GM19043 (cell line): ENCODE measurements at regions not wholly inside any gene's neighbourhood (a gene's known extent, or its start where the extent isn't known, plus 50 kb on each side); places are given as distances from the start of the nearest gene placed in this dataset.
"Not testable (repeated sequence)": the region's sequence is repeated elsewhere in the genome, so short reads cannot be mapped to it uniquely, and the experiment has no call there.

Experiments used
- ATAC-seq: cut with Tn5 transposase; IDR thresholded peaks from one replicate; pipeline ENCODE4 v1.9.1; 2021; ENCODE audit warnings: low read depth; ENCODE audit not compliant: unreplicated experiment

DNA sequence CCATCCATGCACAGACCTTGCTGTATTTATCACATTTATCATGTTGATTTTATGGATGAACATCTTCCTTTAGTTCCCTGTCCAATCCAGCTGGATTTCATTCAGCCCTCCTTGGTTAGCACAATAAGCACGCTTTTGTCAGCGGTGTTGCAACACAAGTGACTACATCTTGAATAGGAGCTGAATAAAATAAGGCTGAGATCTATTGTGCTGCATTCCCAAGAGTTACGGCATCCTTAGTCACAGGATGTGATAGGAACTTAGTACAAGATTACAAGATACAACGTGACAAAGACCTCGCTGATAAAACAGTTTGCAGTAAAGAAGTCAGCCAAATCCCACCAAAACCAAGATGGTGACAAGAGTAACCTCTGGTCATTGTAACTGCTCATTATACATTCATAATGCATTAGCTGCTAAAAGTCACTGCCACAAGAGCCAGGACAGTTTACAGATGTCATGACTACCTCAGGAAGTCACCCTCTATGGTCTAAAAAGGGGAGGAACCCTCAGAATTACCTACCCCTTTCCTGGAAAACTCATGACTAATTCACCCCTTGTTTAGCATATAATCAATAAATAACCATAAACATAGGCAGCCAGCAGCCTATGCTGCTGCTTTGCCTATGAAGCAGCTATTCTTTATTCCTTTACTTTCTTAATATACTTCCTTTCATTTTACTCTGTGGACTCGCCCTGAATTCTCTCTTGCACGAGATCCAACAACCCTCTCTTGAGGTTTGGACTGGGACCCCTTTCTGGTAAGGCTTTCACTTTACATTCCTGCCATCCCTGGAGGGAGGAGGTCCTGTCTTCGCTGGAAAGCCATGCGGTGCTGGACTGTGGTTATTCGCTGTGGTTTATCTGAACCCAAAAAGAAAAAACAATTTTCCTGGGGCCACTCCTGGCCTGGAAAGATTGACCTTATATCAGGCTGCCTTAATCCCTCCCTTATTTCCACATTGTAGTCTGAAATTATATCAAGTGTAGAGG is 522.6 kb upstream of the AMELY start:
- no peak for ATAC-seq

DNA sequence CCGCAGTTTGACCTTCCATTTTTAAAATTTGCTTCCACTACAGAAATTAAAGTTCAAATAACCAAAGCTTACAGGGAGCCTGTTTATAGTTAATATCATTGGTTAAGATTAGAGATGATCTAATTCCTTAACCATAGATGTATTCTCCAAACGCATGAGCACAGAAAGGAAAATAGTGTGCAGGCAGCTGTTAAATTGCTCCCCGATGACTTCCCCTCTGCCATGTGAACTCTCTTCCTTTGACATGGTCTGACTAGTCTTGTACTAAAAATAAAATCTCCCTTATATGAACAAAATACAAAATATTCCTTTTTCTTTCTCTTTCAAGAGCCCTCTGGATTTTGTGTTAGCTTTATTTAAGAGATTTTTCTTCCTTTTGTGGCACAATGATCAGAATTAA is 507.6 kb upstream of the AMELY start:
- ATAC-seq: no peak

DNA sequence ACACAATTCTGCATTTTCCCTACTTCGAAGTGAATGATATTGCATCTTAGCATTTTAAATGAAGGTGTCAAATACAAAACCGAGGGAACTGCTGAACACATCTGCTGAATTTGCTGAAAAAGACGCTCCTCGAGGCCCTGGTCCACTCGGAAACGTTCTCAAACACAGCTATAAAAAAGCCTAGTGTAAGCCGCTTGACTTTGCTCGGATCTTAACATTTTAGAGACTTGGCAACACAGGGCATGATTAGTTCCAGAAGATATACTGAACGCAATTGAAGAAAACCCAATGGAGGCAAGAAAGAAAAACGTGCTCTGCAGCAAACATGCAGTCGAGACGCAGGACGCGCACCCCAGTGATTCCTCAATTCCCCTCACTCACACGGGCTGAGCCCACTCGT is 506.4 kb upstream of the AMELY start:
- no peak for ATAC-seq

DNA sequence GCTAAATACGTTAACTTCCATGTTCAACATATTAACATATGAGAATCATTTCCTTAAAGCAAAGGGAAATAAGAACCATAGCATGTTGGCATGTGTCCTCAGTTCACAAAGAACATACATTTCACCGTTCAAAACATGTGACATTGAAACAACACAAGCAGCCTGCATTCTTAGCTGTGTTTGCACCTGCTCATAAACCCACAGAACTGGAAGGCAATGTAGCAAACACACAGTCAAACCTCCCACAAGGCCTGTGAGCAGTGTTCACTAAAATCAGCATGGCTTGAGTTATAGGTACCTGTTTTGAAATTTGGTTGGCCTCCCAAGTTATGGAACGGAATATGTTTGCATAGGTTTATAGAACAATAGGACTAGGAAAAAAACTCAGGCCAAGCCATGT is 504.9 kb upstream of the AMELY start:
- ATAC-seq: no peak

DNA sequence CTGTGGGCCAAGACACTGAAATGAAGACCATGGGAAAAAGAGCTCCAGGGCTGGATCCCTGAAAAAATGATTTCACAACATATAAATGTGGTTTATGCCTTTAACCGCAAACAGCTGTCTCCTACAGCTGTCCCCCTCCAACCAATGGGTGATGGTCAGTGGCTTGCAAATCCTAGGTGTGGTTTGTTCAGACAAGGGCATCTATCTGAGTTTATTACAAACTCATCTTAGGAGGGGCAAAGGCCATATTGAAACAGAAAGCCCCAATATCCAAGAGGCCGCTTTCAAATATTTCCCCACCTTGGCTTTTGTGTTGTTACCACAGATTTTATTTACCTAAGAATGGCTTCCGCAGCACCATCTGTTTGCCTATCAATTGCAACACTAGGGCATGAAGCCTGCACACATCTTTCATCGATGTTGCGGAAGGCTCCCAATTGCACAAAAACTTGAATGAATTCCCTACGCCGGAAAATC is 503.6 kb upstream of the AMELY start:
- no peak for ATAC-seq

DNA sequence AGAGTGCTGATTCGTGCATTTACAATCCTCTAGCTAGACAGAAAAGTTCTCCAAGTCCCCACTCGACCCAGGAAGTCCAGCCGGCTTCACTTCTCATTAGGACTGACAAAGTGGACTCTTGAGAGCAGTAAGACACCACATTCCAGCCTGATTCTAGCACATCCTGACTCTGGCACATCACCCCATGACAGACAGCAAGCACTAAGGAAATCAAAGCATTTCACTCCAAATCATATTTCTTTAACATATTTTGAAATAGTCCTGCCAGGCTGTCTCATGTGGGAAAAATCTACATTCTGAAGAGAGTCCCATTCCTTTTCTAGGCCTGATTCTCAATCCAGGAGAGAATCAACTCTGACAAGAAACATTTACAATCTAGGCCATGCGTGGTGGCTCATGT is 478.5 kb upstream of the AMELY start:
- no peak for ATAC-seq

DNA sequence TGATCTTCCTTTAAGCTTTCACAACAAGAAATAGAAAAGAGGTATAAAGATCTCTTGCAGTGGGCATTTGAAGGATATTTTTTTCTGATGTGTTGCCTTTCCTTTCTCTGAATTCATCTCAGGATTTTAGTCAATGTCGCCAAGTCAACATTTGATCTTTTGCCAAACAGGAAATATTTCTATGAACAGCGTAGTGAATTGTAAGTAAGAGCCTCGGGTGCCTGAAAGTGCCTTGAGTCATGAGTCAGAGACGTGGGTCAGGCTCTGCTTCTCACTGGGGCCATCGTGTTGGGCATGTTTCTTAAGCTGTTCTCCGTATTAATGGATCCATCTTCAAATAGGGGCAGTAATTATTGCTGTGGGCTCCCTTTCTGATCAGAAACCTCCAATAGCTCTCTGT is 471.4 kb upstream of the AMELY start:
- ATAC-seq: no peak

DNA sequence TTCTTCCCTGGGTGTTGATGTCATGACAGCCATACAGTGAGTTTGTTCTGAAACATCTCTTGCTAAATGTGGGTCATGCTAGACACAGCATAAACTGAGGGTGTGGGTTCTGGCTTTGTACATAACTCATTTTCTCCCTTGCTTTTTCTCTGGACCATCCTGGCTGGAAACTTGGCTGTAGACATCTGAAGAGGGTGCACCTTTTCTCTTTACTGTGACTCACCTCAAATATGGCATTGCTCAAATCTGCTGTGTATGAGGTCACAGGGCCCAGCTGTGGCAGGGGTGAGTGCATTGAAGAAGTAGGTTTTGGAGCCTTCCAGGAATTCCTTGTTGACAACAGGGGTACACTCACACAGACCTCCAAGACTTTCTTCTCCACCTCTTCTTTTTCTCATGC is 465.5 kb upstream of the AMELY start:
- no peak for ATAC-seq

DNA sequence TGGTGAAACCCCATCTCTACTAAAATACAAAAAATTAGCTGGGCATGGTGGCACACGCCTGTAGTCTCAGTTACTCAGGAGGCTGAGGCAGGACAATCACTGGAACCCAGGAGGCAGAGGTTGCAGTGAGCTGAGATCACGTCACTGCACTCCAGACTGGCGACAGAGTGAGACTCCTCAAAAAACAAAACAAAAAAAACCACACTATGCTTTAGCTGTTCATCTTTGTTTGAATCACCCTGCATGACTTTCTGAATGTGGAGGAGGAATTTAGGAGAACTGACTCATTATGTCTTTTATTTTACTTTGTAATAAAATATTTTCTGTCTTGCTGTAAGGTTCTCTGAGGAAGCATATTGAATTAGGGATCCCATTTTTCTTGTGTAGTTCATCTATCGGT is 462.9 kb upstream of the AMELY start:
- not testable (repeated sequence) for ATAC-seq

DNA sequence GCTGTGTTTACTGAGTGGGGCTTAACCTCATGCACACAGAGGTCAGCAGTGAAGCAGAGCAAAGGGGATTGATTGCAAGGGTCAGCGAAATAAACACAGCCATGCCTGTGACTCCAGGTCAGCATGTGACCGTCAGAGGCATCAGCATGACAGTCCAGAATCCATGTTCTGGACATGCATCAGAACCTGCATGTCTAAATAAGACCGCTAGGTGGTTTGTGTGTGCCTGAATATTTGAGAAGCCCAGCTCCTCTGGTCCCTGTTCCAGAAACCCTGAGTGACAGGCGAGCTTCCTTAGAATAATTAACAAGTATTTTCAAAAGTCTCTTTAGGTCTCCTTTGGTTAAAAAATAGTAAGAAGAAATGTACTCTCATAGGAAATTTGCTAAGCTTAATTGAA is 460.4 kb upstream of the AMELY start:
- ATAC-seq: not testable (repeated sequence)

DNA sequence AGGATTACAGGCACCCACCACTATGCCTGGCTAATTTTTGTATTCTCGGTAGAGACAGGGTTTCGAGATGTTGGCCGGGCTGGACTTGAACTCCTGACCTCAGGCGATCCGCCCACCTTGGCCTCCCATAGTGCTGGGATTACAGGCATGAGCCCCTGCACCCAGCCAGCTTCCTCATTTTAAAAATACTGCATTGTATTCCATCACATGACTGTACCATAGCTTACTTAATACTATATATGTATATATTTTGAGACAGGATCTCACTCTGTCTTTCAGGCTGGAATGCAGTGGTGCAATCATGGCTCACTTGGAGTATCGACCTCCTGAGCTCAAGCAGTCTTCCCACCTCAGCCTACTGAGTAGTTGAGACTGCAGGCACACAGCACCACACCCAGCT is 459.5 kb upstream of the AMELY start:
- ATAC-seq: not testable (repeated sequence)

DNA sequence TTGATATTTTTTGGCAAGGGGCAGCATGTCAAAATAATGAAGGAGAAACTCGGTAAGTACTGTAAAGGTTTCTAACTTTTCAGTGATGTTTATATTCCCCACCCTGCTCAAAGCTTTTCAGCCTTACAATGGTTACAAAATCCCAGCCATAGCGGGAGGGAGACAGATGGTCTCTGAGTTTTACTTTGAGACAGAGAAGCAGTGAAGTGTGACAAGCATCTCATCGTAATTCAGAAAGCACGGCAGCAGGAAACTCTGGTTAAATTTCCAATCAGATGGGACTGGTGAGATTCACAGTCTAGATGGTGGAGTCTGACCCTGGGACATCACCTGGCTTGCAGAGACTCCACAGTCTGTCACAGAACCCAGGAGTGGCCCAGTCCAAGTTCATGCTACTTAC is 448.0 kb upstream of the AMELY start:
- no peak for ATAC-seq

DNA sequence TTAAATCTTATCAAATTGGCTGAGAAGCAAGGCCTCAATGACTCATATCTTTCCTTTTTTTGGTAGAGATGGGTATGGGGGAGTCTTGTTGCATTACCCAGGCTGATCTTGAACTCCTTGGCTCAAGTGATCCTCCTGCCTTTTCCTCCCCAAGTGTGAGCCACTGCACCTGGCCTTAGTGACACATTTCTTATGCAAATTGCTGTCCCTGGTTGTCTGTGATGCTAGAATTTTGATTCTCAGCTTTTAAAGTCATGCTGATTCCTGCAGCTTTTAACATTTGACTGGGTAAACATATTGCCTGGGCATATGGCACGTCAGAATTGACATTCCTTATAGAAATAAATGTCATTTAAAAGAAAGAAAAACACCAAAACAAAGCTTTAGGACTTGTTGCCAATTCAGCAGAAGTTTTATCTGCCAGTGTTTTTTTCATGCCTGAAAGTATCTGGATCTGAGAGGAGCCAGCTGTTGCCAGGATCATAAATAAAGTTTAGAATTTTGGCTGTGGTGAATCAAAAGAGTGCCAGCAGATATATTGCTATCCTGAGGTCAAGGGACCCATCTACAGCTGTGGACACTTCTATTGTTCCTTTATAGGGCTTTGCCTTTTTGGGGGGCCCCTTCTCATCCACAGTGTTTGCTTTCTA is 446.7 kb upstream of the AMELY start:
- no peak for ATAC-seq

DNA sequence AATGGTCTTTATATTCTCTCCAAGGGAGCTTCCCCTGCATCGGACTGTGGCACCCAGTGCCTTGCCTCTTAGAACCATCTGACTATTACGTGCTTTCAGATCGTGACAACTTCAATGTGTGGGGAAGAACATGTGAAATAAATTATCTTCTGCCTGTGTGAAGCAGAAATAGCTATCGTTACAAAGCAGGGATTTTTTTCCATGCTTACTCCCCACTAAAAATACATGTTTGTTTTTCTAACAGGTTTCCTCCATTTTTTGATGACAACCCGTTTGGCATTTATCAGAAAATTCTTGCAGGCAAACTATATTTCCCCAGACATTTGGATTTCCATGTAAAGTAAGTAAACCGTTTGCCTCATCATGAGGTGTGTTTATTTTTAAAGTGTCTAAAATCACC is 444.3 kb upstream of the AMELY start:
- not testable (repeated sequence) for ATAC-seq

DNA sequence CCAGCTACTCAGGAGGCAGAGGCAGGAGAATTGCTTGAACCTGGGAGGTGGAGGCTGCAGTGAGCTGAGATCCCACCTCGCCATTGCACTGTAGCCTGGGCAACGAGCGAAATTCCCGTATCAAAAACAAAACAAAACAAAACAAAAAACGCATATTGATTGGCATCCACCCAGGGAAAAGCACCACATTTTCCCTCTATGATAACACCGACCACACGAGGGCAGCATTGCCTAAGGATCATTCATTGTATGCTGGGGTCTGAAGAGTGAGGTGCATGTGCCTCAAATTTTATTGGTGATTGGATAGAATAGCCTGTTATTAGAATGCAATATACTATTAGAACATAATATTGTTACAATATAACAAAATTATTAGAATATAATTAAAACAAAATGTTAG is 433.1 kb upstream of the AMELY start:
- ATAC-seq: no peak

DNA sequence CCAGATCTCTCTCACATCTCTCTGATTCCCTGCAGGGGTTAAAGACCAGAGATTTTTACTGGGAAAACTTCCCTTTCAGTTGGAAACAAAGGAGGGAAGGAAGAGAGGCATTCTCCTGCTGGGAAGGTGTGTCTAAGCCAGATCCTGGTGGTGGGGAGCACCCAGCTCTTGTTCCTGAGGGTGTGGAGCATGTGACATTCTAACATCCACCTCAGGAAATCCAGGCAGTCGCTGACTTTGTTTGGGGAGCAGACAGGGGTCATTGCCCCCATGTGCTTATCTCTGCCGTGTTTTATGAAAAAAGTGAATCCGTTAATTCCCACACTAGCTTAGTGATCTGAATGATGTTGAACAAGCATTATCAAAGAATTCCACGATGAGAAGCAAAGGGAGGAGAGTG is 431.7 kb upstream of the AMELY start:
- no peak for ATAC-seq

DNA sequence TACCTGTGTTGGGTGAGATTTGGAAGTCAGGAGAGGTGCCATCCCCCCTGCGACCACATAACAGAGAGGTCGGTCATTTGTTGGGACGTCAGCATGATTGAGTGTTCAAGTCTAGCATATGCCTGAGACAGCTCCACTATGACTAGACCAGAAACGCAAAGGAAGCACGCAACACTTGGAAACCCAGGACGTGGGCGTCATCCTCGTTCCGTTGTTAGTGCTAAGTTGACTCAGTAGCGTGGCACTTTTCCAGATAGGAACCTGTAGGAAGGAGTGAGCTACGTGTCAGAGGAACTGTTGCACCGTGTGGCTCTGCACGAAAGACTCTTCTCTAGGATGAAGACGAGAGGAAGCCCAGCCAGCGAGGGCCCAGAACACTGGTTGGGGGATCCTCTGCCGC is 431.2 kb upstream of the AMELY start:
- ATAC-seq: not testable (repeated sequence)

DNA sequence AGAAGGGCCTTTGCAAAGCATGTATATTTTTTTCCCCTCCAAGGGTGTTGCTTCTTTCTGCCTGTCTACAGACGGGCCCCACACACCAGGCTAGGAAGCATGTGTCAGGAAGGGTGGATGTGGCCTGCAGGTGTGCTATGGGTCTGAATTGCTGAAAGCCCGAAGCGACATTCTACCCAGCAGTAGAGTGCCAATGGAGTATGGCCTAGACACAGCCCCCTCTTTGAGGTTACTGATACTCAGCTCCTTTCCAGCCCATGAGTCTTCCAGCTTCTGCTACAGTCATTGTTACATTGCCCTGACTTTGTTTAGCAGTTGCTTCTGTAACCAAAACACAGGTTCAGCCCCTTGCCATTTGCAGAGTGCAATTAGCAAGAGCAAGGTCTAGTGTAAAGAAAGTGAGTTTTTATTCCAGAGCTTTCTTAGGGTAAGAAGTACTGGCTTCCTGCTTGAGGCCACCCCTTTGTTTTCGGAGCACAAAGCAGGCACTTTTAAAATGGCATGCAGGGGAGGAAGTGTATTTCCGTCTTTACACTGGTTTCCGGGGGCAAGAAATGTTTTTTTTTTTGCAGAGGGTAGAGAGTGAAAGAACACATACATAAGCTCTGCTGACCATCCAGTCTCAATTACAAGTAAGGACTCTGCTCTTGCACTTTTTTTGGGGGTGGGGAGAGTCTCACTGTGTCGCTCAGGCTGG is 428.0 kb upstream of the AMELY start:
- no peak for ATAC-seq

DNA sequence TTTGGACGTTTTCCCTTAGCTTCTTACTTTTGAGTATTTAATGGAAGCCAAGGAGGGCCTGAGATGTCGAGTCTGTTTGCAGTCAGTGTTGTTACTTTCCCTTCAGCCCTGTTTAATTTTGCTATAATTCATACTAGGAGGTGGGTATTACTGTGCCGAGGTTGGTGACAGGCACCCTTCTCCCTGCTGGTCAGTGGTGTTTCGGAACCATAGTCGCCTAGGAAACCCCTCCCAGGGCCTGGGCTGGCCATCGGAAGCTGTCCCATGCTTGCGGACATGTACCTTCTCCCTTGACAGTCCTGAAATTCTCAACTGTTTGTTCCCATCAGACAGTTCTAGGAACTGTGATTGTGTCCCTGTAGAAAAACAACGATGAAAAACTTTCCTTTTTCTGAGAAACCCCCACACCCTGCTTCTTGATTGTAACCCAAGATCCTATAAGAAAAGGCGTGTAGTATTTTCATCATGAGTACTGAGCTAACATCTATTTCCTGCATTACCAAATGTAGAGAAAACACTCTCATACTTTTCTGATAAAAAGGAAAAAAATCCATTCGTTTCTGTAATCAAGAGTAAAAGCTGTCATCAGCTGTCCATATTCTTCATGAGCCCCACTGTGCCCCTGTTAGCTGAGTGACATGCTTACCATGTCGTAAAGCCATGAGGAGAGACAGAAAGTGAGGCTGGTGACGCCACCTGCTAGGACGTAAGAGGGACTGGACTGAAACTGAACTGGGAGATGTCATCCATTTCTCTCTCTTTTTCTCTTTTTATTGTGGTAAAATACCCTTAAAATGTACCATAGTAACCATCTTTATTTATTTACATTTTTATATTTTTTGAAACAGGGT is 424.7 kb upstream of the AMELY start:
- no peak for ATAC-seq

DNA sequence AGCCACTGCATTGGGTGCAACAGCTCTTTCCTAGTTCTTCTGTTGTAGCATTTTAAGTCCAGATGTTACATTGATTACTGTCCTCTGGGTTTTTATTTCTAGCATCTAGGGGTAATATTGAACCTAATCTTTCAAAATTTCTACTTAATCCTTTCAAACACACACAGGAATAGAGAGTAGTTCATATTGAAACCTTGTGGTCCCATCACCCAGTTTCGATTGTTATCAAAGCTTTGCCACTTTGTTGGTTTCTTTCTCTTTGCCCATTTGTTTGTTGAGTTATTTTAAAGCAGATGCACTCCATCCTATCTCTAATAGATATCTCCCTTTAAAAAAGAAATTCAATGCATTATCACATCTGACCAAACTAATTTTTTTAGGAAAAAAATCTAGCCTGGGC is 422.9 kb upstream of the AMELY start:
- ATAC-seq: no peak
